ENCODE measurements at regions not wholly inside any gene's neighbourhood (a gene's known extent, or its start where the extent isn't known, plus 50 kb on each side); places are given as distances from the start of the nearest gene placed in this dataset.

- TF ChIP-seq TARDBP (IDR thresholded peaks at IDR 0.05) = no peak
- no peak for TF ChIP-seq FOXA1 (IDR thresholded peaks at IDR 0.05)
- no peak for TF ChIP-seq ZNF384 (IDR thresholded peaks at IDR 0.05)
- TF ChIP-seq SUZ12 (IDR thresholded peaks at IDR 0.05) = no peak
- no peak for TF ChIP-seq NFRKB (IDR thresholded peaks at IDR 0.05)
- TF ChIP-seq SP1 (IDR thresholded peaks at IDR 0.05) = no peak
- TF ChIP-seq ELF4 (IDR thresholded peaks at IDR 0.05) = no peak
- no peak for TF ChIP-seq BHLHE40 (IDR thresholded peaks at IDR 0.05; ENCODE audit: borderline replicate concordance)
- no peak for TF ChIP-seq FOXK2 (IDR thresholded peaks at IDR 0.05)
- TF ChIP-seq, protein P1, sequence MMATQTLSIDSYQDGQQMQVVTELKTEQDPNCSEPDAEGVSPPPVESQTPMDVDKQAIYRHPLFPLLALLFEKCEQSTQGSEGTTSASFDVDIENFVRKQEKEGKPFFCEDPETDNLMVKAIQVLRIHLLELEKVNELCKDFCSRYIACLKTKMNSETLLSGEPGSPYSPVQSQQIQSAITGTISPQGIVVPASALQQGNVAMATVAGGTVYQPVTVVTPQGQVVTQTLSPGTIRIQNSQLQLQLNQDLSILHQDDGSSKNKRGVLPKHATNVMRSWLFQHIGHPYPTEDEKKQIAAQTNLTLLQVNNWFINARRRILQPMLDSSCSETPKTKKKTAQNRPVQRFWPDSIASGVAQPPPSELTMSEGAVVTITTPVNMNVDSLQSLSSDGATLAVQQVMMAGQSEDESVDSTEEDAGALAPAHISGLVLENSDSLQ (IDR thresholded peaks at IDR 0.05) = no peak
- TF ChIP-seq ARNT (IDR thresholded peaks at IDR 0.05) = no peak
- no peak for TF ChIP-seq FOXM1 (IDR thresholded peaks at IDR 0.05; ENCODE audit: borderline replicate concordance)
- TF ChIP-seq L3MBTL2 (conservative IDR thresholded peaks at IDR 0.05) = no peak
- no peak for TF ChIP-seq LEF1 (IDR thresholded peaks at IDR 0.05; ENCODE audit: borderline replicate concordance)
Observed at GRCh38 chr10:47150581-47150980, 149.4 kb upstream of the GDF10 start.

All from HEK293T (cell line).